ENCODE measurements at regions not wholly inside any gene's neighbourhood (a gene's known extent, or its start where the extent isn't known, plus 50 kb on each side); places are given as distances from the start of the nearest gene placed in this dataset.

DNA sequence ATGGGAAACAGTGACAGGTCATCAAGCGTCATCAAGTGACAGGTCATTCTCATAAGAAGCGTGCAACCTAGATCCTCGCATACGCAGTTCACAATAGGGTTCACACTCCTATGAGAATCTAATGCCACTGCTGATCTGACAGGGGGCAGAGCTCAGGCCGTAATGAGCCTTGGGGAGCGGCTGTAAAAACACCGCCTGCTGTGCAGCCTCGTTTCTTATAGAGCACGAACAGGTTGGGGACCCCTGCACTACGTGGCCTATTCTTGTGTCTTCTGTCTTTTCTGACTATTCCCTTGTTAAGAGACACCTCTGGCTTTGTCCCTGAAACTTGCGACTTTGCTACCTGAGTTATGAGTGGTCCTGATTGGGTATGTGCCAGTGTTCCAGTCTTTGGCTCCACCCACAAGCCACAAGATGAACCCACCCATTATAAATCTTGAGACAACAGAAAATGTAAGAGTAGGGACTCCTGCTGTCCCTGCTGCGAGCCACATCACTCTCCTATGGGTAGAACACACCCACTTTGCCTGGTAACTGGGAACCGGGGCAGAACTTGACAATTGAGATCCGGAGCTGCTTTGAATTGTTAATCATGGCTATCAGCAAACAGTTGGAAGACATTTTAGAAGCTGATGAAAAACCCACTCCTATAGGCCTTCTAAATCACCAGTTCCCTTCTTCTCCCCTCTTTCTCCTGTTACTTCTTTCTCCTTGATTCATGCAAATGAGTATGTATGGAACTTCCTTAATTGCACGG is 55.8 kb upstream of the EXOC4 start:
- H3K27ac Mint-ChIP-seq, result no peak overlapping the region
- CTCF ChIA-PET, result no interaction called here
- peaks cover 12% of the 10 kb centered on the region for H3K27me3 Mint-ChIP-seq (ENCODE audit: low read depth)
- ATAC-seq (no peak), DNase-seq (no peak)
- no peaks in the 10 kb centered on the region for H3K36me3 Mint-ChIP-seq (ENCODE audit: low read depth)
- H3K4me3 Mint-ChIP-seq, result no peak overlapping the region
- POLR2A ChIA-PET, result no interaction called here
- H3K9me3 Mint-ChIP-seq (ENCODE audit: insufficient read depth), result no peaks in the 10 kb centered on the region
- H3K4me1 Mint-ChIP-seq (ENCODE audit: low read depth), result no peaks in the 10 kb centered on the region

DNA sequence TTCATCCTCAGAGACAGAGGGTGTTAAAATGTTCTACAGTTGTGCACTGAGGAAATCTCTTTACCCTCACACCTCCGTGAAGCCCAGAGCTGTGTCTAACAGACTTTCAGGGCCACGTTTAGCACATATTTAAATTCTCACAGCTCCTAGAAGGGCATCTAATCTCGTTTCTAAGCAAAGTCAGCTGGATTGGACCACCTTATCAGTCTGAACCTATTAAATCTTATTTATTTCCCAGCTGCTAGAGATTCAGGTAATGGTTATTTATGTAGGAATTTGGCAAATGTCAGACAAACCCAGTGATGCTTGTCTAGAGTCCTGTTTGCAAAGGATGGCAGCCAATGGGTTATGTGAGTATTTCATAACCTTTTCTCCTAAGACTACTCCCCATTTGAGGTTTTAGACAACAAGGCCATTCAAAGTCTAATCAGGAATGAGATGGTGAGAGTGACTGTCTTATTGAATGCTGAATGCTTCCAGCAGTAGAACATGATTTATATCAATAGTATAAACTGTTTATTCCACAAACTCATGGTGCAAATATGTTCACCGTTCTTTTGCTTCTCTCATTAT is 54.8 kb upstream of the EXOC4 start:
- POLR2A ChIA-PET, result no interaction called here
- DNase-seq (no peak), ATAC-seq (no peak)
- Mint-ChIP-seq H3K4me1 (ENCODE audit: low read depth) (no peaks in the 10 kb centered on the region), H3K27ac (no peak overlapping the region), H3K9me3 (ENCODE audit: insufficient read depth) (no peaks in the 10 kb centered on the region), H3K36me3 (ENCODE audit: low read depth) (no peaks in the 10 kb centered on the region), H3K4me3 (no peak overlapping the region), H3K27me3 (ENCODE audit: low read depth) (peaks cover 12% of the 10 kb centered on the region)
- CTCF ChIA-PET, result no interaction called here

DNA sequence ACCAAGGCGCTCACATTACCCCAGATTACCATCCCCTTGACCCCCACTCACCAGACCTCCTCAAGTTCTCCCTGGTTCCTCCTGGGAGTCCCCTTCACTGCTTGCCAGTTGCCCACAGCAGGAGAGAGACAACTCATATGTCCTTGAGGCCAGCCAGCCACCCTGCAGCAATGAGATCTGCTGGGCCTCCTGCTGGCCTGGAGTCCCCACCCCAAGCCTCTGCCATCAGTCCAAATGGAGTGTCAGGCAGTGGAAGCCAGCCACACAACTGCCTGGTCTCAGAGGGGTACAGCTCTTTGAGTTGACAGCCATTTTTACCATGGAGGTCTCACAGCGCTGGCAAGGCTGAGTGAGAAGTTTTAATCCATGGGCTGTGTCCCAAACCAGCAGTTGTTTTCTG is 53.0 kb upstream of the EXOC4 start:
- ChIA-PET POLR2A (no interaction called here), CTCF (no interaction called here)

DNA sequence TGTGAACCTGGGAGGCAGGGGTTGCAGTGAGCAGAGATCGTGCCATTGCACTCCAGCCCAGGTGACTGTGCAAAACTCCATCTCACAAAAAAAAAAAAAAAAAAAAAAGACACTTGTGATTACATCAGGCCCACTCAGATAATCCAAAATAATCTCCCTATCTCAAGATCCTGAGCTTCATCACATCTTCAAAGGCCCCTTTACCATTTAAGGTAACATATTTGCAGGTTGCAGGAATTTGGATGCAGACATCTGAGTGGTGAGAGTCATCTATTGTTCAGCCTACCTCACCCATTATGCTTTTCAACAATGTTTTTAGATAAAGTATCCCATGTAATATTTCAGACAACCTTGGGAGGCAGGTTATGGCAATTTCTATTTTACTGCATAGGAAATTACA is 51.4 kb upstream of the EXOC4 start:
- ATAC-seq (no peak), DNase-seq (no peak)
- H3K9me3 Mint-ChIP-seq (ENCODE audit: insufficient read depth), result no peaks in the 10 kb centered on the region
- ChIA-PET CTCF (no interaction called here), POLR2A (no interaction called here)
- no peak overlapping the region for H3K27ac Mint-ChIP-seq
- H3K4me3 Mint-ChIP-seq, result no peak overlapping the region
- no peaks in the 10 kb centered on the region for H3K4me1 Mint-ChIP-seq (ENCODE audit: low read depth)
- H3K36me3 Mint-ChIP-seq (ENCODE audit: low read depth), result no peaks in the 10 kb centered on the region
- peaks cover 9% of the 10 kb centered on the region for H3K27me3 Mint-ChIP-seq (ENCODE audit: low read depth)

More for the DNA sequence above, 53.0 kb upstream of the EXOC4 start:
- ATAC-seq (no peak), DNase-seq (no peak)
- Mint-ChIP-seq H3K27me3 (ENCODE audit: low read depth) (peaks cover 12% of the 10 kb centered on the region), H3K4me3 (no peak overlapping the region), H3K36me3 (ENCODE audit: low read depth) (no peaks in the 10 kb centered on the region), H3K4me1 (ENCODE audit: low read depth) (no peaks in the 10 kb centered on the region), H3K9me3 (ENCODE audit: insufficient read depth) (no peaks in the 10 kb centered on the region), H3K27ac (no peak overlapping the region)

DNA sequence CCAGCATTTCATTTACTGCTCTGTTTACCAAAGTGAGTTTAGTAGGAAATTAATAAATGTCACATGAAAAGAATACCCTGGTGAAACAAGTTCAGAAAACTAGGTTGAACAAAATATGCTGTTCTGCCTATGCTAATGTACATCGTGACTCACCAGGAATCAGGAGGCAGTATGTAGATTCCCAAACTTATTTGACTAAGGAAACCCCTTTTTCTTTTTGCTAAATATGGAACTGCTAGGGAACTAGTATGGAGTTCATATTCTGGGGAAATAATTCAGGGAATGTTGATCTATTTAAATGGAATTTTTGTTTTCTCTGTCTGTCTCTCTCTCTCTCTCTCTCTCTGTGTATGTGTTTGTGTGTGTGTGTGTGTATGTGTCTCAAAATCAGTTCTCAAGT is 49.9 kb upstream of the EXOC4 start:
- ChIA-PET CTCF (no interaction called here), POLR2A (no interaction called here)

More for the DNA sequence above, 49.9 kb upstream of the EXOC4 start:
- H3K4me1 Mint-ChIP-seq (ENCODE audit: low read depth), result no peaks in the 10 kb centered on the region
- DNase-seq (no peak), ATAC-seq (no peak)
- H3K4me3 Mint-ChIP-seq, result no peak overlapping the region
- H3K9me3 Mint-ChIP-seq (ENCODE audit: insufficient read depth), result no peaks in the 10 kb centered on the region
- peaks cover 4% of the 10 kb centered on the region for H3K27me3 Mint-ChIP-seq (ENCODE audit: low read depth)
- H3K36me3 Mint-ChIP-seq (ENCODE audit: low read depth), result no peaks in the 10 kb centered on the region
- H3K27ac Mint-ChIP-seq, result no peak overlapping the region
